Caco-2 (cell line): ENCODE measurements at regions not wholly inside any gene's neighbourhood (a gene's known extent, or its start where the extent isn't known, plus 50 kb on each side); places are given as distances from the start of the nearest gene placed in this dataset.

Source experiments
- BruUV-seq: library from RNA; stranded (reverse); fragments of 400-500 nt; replicated peaks from 2 replicates; lab custom pipeline; 2021; lab: Mats Ljungman, UMichigan
- CTCF ChIA-PET: fragments of 300-600 bp; sonication (Branson Sonifier 250); formaldehyde crosslinking; loops from one replicate; lab custom pipeline; 2022; ENCODE audit warnings: antibody characterized with exemption; lab: Charles Lee
- POLR2A ChIA-PET: fragments of 300-600 bp; sonication (Branson Sonifier 250); formaldehyde crosslinking; loops from one replicate; lab custom pipeline; 2022; ENCODE audit warnings: antibody characterized with exemption; lab: Charles Lee
- DNase-seq, 2 experiments: peaks; one replicate each; pipeline versions ENCODE4 v3.0.0 to v3.0.0-alpha.2; 2020 to 2022
- H3K27me3 ChIP-seq: replicated peaks from 2 replicates; pipeline ENCODE4 v1.6.0; 2011; ENCODE audit warnings: low read length; ENCODE audit not compliant: control insufficient read depth, insufficient read depth
- H3K36me3 ChIP-seq: 2 replicates; pipeline ENCODE4 v1.5.1; 2011; ENCODE audit warnings: low read length; ENCODE audit not compliant: control insufficient read depth, insufficient read depth
- H3K4me1 ChIP-seq: fragments of 250-450 bp; sonication (Bioruptor Pico); 2 replicates; pipeline ENCODE4 v1.5.1; 2020; ENCODE audit warnings: mild to moderate bottlenecking
- H3K4me3 ChIP-seq: 2 replicates; pipeline ENCODE4 v1.5.1; 2011; ENCODE audit warnings: low read depth, mild to moderate bottlenecking, control low read depth, low read length
- H3K9me3 ChIP-seq: fragments of 250-450 bp; sonication (Bioruptor Pico); 2 replicates; pipeline ENCODE4 v1.5.1; 2020; ENCODE audit warnings: mild to moderate bottlenecking, moderate library complexity
- H3K27ac Mint-ChIP-seq: one replicate; pipeline ENCODE4 v1.8.0; 2022; ENCODE audit warnings: mixed read lengths; ENCODE audit not compliant: unreplicated experiment
- H3K27me3 Mint-ChIP-seq: one replicate; pipeline ENCODE4 v1.8.0; 2022; ENCODE audit warnings: mixed read lengths; ENCODE audit not compliant: insufficient read depth, unreplicated experiment
- H3K36me3 Mint-ChIP-seq: one replicate; pipeline ENCODE4 v1.8.0; 2022; ENCODE audit warnings: mild to moderate bottlenecking, mixed read lengths; ENCODE audit not compliant: insufficient read depth, unreplicated experiment
- H3K4me1 Mint-ChIP-seq: one replicate; pipeline ENCODE4 v1.8.0; 2022; ENCODE audit warnings: low read depth, mixed read lengths; ENCODE audit not compliant: unreplicated experiment
- H3K4me3 Mint-ChIP-seq: one replicate; pipeline ENCODE4 v1.8.0; 2022; ENCODE audit warnings: mild to moderate bottlenecking, moderate library complexity, mixed read lengths; ENCODE audit not compliant: unreplicated experiment
- H3K9me3 Mint-ChIP-seq: one replicate; pipeline ENCODE4 v1.8.0; 2022; ENCODE audit warnings: mixed read lengths; ENCODE audit not compliant: unreplicated experiment
- intact Hi-C: fragments of 100-400 bp; cut with micrococcal nuclease; formaldehyde crosslinking; loops from one replicate; pipeline ENCODE4 v1.10.0; 2022; ENCODE audit not compliant: unreplicated experiment
- TF ChIP-seq, protein P1 (sequence below), 2 experiments: fragments of 200-600 bp in 1 of 2; IDR thresholded peaks; 1 replicate in 1 of 2; 2 replicates in 1 of 2; pipeline versions ENCODE4 v1.5.1 to v1.8.0; 2011 to 2022; ENCODE audit warnings: antibody characterized with exemption in 1 of 2, control low read depth in 1 of 2, inconsistent platforms in 1 of 2, low read depth in 1 of 2, low read length in 1 of 2, mild to moderate bottlenecking in 1 of 2, moderate library complexity in 1 of 2; ENCODE audit not compliant: insufficient read depth in 1 of 2, severe bottlenecking in 1 of 2, unreplicated experiment in 1 of 2

DNA sequence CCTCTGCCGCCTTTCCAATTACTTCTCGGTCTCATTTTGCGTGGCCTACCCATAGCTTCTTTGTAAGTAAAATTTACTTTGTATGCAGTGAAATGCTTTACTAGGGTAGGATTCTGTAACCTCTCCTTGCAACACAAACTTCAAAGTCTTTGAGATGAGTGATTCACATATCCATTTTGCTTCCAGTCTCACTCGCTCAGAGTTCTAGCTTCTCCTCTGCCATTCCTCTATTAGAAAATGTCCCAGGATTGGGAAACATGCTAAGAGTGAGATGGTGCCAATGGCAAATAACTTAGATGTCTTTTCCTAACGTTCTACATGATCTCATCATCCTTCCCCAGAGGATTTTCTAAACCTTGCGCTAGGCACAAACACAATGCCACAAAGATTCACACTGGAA, 270.5 kb upstream of the SLC30A5 start:
- no TSS peak for BruUV-seq
- peaks cover 15% of the 10 kb centered on the region for H3K27me3 Mint-ChIP-seq
- DNase-seq, result no peak
- ChIA-PET CTCF (no interaction called here), POLR2A (no interaction called here)
- no peaks in the 10 kb centered on the region for H3K9me3 Mint-ChIP-seq
- no peak overlapping the region for H3K27ac Mint-ChIP-seq
- peaks cover 8% of the 10 kb centered on the region for H3K4me1 Mint-ChIP-seq
- H3K4me3 Mint-ChIP-seq, result no peak overlapping the region
- TF ChIP-seq, protein P1, sequence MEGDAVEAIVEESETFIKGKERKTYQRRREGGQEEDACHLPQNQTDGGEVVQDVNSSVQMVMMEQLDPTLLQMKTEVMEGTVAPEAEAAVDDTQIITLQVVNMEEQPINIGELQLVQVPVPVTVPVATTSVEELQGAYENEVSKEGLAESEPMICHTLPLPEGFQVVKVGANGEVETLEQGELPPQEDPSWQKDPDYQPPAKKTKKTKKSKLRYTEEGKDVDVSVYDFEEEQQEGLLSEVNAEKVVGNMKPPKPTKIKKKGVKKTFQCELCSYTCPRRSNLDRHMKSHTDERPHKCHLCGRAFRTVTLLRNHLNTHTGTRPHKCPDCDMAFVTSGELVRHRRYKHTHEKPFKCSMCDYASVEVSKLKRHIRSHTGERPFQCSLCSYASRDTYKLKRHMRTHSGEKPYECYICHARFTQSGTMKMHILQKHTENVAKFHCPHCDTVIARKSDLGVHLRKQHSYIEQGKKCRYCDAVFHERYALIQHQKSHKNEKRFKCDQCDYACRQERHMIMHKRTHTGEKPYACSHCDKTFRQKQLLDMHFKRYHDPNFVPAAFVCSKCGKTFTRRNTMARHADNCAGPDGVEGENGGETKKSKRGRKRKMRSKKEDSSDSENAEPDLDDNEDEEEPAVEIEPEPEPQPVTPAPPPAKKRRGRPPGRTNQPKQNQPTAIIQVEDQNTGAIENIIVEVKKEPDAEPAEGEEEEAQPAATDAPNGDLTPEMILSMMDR (IDR thresholded peaks at IDR 0.05; ENCODE audit: insufficient read depth in 1 of 2, low read depth in 1 of 2, low read length in 1 of 2, severe bottlenecking in 1 of 2, unreplicated experiment in 1 of 2), result no peak
- no peaks in the 10 kb centered on the region for H3K36me3 ChIP-seq
- H3K27me3 ChIP-seq, result no peaks in the 10 kb centered on the region
- no peak overlapping the region for H3K4me3 ChIP-seq
- no peaks in the 10 kb centered on the region for H3K4me1 ChIP-seq
- H3K36me3 Mint-ChIP-seq, result no peaks in the 10 kb centered on the region
- H3K9me3 ChIP-seq, result no peaks in the 10 kb centered on the region
- intact Hi-C loops, result no loop called here

DNA sequence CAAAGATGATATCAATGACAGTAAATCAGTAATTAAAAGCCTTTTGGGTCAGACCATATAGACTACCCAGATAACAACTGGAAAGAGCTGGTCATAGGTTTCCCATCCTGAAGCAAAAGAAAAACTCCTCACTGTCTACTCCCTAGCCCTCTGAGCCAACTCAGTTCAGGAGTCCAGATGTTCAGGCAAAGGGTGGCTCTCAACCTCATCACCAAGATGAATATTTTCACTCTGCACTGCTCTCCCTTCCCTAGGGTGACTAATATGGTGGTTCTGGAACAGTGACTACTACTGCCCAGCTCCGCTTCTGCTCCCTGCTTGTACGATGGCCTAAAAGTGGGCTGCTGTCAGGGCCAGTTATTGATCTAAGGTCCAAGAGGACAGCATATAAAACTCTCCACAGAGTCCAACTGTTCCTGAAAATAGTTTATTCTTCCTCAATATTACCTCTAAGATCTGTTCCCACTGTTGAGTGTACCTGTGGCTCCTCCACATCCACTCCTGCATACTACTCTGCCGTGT, 263.4 kb upstream of the SLC30A5 start:
- Histone ChIP-seq H3K4me3 (no peak overlapping the region), H3K4me1 (no peaks in the 10 kb centered on the region), H3K36me3 (no peaks in the 10 kb centered on the region), H3K27me3 (no peaks in the 10 kb centered on the region), H3K9me3 (no peaks in the 10 kb centered on the region)
- H3K27ac Mint-ChIP-seq, result no peak overlapping the region
- TF ChIP-seq, protein P1 (IDR thresholded peaks at IDR 0.05; ENCODE audit: insufficient read depth in 1 of 2, low read depth in 1 of 2, low read length in 1 of 2, severe bottlenecking in 1 of 2, unreplicated experiment in 1 of 2), result no peak
- ChIA-PET CTCF (no interaction called here), POLR2A (no interaction called here)
- H3K9me3 Mint-ChIP-seq, result no peaks in the 10 kb centered on the region
- no TSS peak for BruUV-seq
- no peak for DNase-seq
- H3K4me3 Mint-ChIP-seq, result no peak overlapping the region
- H3K27me3 Mint-ChIP-seq, result peaks cover 14% of the 10 kb centered on the region
- no peaks in the 10 kb centered on the region for H3K36me3 Mint-ChIP-seq
- no peaks in the 10 kb centered on the region for H3K4me1 Mint-ChIP-seq
- intact Hi-C loops, result no loop called here

DNA sequence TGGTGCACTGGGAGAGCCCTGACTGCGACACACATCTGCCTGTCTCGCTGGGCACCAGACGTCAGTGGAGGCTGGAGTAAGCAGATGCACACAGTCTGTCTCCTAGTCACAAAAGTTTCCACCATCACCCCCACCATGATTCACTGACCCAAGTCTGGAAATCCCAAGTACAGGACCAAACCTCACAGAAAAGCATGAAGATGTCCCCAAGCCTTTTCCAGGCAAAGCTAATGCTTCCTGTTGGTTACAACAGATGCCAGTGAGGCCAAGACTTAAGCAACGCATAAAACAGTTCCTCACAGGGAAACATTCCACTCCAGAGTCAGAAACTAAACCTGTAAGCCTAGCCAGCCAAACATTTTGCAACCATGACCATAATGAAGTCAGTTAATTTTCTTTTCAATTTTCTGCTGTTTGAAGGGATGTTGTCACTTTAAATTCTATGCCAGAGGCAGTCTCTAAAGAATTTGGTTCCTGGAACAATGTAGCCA, 259.3 kb upstream of the SLC30A5 start:
- H3K27ac Mint-ChIP-seq, result no peak overlapping the region
- no peak overlapping the region for H3K4me3 Mint-ChIP-seq
- BruUV-seq, result no TSS peak
- intact Hi-C loops, result no loop called here
- POLR2A ChIA-PET, result no interaction called here
- H3K9me3 Mint-ChIP-seq, result no peaks in the 10 kb centered on the region
- no peaks in the 10 kb centered on the region for H3K36me3 Mint-ChIP-seq
- no peak for DNase-seq
- no peak overlapping the region for H3K4me3 ChIP-seq
- H3K27me3 Mint-ChIP-seq, result peaks cover 7% of the 10 kb centered on the region
- no peaks in the 10 kb centered on the region for H3K27me3 ChIP-seq
- H3K36me3 ChIP-seq, result no peaks in the 10 kb centered on the region
- peaks cover 8% of the 10 kb centered on the region for H3K4me1 Mint-ChIP-seq
- CTCF ChIA-PET, result no interaction called here
- no peaks in the 10 kb centered on the region for H3K9me3 ChIP-seq
- H3K4me1 ChIP-seq, result peaks cover 5% of the 10 kb centered on the region
- TF ChIP-seq, protein P1 (IDR thresholded peaks at IDR 0.05; ENCODE audit: insufficient read depth in 1 of 2, low read depth in 1 of 2, low read length in 1 of 2, severe bottlenecking in 1 of 2, unreplicated experiment in 1 of 2), result no peak
